HG02642 (cell line): ENCODE measurements at regions not wholly inside any gene's neighbourhood (a gene's known extent, or its start where the extent isn't known, plus 50 kb on each side); places are given as distances from the start of the nearest gene placed in this dataset.

Experiments used
- ATAC-seq: cut with Tn5 transposase; IDR thresholded peaks from one replicate; pipeline ENCODE4 v1.9.1; 2021; ENCODE audit warnings: mild to moderate bottlenecking; ENCODE audit not compliant: unreplicated experiment, poor library complexity

DNA sequence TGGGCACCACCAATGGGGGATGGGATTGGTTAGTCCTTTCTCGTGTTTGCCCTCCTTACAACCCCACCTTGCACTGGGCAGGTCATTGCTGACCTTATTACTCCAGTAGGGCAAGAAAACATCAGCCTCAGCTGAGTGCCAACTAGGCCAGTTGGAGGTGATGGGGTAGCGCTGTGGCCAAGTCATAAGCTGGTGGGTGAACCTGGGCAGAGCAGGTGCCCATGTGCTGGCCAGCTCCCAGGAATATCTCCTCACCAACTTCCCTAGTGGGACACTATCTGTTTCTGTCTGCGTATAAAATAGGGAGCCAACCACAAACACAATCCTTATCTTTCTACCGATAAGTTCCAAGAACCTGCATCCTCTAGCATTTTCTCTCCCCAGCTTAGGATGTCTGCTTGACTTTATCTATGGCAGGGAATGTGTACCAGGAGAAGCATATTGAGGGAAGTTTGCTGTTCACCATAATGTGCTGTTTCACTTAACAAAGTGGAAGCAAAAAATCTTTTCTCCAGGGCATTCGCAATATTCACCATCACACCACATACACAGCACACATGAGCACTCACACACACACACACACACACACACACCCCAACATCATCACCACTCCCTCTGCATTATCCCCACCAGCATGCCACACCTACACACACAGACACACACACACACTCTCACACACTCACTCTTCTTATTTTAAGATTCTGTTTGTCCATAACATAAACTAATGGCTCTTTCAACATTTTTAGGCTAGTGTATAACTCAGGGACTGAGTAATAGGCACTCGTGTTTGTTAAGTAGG, 390.0 kb downstream of the ENC1 start:
- no peak for ATAC-seq

DNA sequence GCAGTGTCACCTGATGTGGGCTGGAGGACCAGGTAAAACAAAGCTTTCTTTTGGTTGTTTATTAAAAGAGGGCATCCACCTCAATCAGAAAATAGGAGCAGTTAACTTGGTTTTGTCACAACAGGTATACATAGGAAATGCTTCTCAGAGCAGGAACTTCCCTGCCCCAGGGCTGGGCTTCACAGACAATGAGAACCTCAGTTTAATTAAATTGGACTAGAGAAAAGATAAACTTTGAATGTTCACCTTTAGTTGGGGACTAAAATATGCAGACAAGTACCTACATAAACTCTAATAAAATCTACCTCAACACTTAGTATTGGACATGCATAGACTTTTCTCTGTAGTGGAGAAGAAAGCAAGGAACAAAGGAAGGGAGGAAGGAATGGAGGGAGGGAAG, 392.0 kb downstream of the ENC1 start:
- no peak for ATAC-seq

DNA sequence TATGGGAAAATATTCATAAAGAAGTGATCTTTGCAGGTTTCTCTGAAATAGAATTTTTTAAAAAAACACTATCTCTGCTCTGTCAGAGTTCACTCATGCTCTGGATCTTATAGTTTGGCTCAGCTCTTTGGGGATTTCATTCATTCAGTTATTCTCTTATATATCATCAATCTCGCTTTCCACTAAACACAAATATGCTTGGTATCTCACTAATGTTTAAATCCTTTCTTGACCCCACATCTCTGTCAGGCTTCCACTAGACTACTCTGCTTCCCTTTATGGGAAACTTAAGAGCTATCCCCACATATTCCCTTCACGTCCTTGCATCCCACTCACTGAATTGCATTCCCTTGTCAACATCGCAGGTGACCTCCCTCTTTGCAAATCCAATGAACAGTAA, 396.1 kb downstream of the ENC1 start:
- ATAC-seq: no peak

DNA sequence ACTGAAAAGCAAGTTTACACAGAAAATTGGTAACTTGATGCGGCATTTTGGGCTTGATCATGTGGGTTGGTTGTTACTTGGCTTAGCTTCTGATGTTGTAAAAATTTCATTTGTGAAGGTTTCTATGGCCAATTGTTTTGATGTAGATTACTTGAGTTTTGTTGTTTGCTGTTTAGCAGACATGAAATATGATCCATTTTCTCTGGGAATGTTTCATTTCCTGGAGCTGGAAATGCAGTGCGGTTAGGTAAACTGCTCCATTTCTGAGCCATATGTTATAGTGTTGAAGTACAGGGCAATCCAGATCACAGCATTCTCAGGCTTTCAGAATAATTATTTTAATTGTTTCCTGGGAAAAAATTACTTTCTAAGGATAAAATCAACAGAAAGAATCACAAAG, 396.9 kb downstream of the ENC1 start:
- ATAC-seq: no peak

DNA sequence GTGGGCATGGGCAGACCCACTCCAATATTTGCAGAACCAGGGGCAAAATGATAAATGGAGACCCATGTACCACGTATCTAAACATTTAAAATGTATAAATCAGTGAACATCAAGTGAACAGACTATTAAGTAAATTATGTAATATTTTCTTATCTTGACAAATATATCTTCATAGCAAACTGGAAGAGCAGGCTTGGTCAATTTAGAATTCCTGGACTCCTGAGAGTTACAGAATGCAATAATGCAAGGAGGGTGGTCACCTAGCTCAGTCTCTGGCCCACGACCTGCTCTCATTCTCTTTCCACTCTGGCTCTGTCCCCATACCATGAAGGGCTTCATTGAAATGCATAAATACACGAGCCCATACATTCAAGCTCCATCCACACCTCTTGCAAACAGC, 398.0 kb downstream of the ENC1 start:
- no peak for ATAC-seq

DNA sequence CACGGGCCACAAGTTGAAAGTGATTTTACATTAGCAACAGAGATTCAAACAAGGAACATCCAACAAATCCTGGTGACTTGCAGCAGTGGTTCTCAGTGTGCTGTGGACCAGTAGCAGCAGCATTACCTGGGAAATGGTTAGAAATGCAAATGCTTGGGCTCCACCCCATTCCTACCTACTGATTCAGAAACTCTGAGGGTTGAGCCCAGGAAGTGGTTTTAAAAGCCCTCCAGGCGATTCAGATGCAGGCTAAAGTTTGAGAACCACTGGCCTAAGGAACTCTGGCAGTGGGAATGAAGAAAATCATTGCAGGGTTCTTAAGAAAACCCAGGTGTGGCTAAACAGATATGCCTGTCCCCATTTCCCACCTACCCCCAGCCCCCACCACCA, 398.8 kb downstream of the ENC1 start:
- no peak for ATAC-seq

DNA sequence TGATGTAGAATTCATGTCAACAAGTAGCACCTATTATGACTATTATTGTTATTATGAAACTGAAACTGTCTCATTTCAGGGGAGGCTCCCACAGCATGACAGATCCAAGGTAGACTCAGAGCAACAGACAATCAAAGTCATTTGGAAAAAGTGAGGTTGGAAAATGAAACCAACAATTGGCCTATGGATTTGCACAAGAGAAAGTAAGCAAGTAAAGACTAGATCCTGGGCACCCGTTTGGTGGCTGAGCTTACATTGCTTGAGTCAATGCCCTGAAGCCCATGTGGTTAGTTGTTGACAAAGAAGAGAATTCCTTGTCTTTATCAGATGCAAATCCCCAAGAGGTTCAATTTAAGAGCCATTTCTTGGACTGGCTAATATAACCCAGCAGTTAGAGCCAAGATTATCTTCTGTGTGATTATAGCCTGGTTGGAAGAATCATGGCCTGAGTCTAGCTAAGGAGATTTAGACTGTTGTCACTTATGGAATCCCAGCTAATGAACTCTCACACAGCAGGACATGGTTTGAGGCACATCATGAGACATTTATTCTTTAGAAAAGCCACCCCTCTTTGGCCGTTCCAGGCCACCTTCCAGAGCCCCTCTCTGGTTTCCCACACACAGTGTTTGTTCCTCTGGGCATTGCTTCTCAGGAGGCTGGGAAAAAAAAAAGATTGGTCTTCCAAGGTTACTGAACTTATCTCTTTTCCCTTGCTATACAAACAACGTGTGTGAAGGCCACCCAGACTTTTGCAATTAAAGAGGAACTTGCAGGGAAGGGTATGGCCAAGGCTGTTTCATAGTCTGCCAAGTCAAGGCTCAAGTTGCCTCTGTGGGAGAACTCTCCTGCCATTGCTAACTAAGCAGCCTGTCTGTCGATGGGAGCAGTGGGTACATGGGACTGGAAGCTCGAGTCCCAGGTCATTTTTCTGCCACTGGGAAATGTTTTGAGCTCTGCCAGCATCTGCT, 399.5 kb downstream of the ENC1 start:
- no peak for ATAC-seq

DNA sequence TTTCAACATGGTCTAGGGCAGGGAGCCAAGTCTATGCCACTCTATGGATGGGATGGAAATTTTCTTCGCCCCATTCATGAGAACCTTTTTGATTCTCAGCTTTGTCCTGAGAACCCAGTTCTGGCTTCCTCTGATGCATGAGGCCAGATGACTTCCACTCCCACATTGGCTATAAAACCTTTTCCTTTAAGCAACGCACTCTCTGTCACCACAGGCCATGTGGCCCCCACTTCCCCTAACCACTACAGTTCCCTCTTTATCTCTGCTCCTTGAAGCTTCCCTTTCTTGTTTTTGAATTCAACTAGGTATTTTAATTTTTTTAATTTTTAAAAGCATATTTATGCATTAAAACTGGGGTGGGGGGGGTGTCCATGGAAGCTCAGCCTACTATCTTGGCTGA, 401.3 kb downstream of the ENC1 start:
- ATAC-seq: no peak

DNA sequence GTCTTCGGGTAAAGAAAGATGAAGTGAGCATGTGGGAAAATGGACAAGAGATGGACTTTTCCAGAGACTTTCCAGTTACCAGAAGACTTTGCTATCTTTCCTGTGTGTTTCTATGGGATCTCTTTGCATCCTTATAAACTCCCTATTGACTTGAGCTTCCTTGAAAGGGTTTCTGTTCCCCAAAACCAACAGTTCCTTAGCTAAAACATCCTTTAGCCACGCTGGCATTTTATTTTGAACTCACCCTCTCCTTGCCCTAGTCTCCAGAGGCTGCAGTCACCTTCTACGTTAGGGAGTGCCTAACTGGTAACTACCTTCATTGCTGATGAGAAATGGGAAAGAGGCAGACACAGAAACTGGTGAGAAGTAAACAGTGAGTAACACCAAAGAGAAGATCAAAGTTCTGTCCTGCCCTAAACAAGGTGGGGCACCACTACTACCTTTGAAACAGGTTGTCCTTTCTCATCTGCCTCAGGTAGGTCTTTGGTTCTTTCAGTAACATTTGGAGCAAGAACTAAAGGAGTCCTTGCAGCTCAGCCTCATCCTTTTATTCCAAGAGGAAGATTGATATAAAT, 402.9 kb downstream of the ENC1 start:
- no peak for ATAC-seq

DNA sequence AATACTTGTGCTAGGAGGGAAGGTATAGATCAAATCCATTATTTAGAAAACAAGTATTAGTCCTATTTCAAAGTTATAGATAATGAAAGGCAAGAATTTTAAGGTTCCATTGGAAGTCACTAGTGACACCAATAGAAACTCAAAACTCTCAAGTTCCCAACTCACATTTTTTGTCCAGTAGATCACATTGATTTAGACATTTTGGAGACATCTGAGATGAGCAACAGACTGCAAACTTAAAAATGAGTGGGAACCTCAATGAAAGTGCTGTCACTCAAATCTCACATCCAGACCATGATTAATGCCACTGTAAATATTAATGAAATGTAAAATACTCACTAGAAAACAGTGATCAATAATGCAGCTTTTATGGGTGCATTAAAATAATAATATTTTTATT, 405.0 kb downstream of the ENC1 start:
- no peak for ATAC-seq

DNA sequence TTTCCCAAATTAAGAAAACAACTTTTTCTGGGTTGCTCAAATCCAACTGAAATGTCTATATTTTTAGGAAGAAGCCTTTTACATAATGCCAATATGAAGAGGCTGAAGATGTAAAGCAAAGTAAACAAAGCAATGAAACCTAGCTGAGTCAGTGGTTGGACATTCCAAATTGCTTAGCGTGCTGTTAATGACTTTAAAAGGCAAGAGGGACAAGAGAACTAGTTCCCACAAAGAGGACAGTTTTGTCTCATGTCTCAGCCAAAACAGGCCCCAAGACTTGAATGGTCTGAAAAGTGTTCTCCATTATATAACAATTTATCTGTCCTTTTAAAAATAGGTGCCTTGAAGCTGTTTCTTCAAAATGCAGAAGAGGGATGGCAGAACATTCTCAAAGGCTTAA, 407.0 kb downstream of the ENC1 start:
- no peak for ATAC-seq

DNA sequence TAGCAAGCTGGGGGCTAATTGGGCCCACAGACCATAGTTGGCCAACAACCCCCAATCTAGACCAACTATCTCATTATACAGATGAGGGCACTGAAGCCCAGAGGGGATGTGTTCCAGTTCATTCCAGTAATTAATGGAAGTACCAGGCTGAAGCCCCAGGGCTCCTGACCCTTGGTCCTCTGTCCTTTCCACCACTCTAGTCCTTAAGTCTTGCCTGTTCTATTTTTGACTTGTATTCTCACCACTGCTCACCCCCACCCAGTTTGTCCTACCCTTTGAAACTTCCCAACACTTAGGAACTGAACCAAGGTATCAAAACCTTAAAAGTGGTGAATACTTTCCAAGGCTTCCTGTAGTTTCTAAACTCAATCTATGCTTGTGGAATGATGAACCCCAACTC, 407.4 kb downstream of the ENC1 start:
- no peak for ATAC-seq

DNA sequence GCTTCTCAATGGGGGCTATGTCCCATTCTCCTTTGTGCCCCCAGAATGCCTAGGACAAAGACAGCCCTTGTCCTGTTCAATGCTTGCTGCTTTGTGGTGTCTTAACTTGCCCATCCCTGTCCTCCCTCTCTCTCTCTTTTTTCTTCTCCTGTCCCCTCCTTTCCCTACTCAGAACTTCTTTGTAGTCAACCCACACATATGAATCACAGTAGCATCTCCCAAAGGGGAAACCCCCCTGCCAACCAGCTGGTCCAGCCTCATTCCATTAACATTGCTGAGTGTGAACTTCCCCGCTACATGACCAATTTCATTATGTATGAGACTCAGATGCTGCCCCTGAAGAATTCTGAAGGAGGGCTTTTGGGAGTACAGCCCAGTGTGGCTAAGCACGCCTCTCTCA, 408.3 kb downstream of the ENC1 start:
- ATAC-seq: no peak

DNA sequence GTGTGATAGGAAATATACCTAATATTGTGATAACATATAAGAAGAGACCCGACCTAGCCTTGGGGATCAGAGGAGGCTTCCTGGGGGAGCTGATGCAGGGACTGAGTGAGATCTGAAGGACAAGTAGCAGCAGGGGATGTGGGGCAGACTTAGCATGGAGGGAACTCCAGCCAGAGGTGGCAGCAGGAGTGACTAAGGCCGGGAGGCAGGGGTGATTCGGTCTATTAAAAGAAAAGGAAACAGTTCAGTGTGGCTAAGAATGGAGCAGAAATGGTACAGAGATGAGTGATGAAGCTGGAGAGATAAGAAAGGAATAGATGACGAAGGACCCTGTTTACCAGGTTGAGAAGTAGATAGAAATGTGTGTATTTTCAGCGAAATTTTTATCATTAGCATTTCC, 408.8 kb downstream of the ENC1 start:
- no peak for ATAC-seq

DNA sequence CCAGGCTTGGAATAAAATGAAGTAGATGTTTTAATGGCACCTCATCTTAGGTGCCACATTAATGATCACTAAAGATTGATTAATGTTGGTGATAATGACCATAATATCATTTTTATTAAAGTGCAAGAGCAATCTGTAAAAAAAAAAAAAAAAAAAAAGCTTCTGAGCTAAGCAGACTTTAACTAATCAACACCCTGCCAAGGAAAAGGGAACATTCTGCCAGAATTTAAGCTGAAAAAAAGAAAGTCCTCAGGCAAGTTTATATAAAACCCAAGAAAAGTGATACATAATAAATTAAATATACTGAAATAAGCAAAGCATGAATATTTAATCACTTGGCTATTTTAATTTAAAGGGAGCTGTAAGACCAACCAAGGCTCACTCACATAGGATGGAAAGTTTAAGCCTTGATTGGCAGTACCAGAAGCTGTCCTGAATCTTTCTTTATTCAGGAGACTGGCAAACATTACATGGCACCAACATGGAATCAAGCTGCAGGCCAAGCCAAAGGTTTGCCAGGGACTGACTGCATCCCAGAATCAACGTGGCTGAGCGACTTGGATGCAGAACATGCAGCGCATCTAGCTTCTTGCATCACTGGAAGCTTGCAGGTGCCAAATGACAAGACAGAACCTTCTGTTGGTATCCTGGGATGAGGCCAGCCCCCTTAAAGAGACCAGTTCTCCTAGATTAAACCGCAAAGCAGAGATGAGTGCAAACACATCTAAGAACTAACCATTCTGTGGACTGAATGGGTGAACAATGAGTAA, 413.6 kb downstream of the ENC1 start:
- ATAC-seq: no peak

DNA sequence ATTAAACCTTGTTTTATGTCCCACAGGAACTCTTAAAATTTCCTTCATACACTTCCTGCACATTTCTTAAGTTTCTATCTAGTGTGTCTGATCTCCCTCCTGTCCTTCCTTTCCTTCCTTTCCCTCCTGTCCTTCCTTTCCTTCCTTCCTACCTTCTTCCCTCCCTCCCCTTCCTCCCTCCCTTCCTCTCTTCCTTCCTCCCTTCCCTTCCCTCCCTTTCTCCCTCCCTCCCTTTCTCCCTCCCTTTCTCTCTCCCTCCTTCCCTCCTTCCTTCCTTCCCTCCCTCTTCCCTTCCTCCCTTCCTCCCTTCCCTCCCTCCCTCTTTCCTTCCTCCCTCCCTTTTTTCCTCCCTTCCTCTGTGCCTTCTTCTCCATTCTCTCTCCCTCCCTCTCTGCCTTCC, 414.9 kb downstream of the ENC1 start:
- no peak for ATAC-seq

DNA sequence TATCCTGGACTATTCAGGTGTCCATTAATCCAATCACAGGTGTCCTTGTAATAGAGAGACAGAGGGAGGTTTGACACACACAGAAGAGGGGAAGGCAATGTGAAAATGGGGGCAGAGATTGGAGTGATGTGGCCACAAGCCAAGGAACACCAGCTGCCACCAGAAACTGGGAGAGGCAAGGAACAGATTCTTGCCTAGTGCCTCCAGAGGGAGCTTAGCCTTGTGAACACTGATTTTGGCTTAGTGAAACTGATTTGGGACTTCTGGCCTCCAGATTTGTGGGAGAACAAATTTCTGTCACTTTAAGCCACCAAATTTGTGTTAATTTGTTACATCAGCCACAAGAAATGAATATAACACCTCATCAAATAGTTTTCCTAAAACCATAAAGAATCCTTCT, 416.2 kb downstream of the ENC1 start:
- no peak for ATAC-seq

DNA sequence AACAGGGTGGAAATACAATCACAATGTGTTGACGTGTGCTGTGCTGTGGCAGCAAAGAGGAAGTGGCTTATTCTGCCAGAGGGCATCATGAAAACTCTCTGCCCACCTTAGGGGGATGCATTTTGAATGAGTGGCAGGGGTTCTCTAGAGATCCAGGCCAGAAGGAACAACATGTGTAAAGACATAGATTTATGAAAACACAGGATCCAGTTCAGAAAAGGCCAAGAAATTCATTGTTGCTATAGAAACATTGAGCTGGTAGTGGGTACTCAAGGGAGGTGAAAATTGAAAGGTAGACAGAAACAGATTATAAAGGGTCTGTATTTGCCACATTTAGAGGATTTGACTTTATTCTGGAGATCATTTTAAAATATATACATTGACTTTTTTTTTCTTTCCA, 417.7 kb downstream of the ENC1 start:
- no peak for ATAC-seq

DNA sequence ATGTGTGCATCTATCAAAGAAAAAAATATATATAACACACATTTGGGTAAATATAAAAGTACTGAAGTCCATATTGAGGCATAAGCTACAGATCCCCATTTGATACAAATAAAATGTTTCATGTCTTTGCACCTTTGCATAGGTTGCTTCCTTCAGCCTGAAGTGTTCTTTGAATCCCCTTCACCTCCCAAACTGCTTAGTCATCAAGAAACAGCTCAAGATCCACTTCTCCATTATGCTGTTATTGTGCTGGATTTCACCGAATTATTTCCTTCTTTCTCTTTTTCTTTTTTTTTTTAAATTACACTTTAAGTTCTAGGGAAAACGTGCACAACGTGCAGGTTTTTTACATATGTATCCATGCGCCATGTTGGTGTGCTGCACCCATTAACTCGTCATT, 419.1 kb downstream of the ENC1 start:
- ATAC-seq: no peak

DNA sequence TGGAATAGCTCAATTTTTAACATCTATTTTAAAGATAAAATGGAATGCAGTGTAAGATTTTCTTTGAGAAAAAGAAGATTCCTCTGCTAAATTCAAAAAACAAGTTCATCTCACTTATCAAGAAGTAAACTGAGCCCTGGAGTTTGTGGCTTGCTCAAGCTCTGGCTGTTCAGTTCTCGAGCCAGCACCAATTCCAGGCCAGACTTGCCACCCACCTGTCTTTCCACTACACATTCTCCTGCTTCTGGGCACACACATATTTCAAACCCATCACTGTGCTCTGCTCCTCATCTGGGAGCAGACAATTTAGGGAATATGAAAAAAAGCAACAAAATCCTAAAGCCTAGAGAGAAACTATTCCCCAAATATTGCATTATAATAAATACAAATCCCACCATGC, 424.5 kb downstream of the ENC1 start:
- ATAC-seq: no peak

DNA sequence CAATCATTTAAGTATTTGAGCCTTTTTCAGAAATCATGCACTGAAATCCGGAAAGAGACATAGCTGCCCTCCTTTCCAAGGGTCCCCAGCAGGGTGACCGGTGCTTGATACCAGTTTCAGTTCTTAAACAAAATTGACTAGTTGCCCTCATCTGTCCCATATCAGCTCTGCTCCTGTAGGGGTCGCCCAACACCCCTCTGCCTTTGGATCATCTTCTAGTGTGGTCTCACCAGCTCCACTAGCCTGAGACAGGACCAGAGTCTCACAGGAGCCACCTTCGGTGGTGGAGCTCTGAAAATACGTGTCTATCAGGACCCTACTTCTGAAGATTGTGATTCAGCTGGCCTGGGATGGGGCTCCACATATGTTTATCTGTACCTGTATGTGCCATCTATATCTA, 428.2 kb downstream of the ENC1 start:
- no peak for ATAC-seq
